ENCODE measurements at regions not wholly inside any gene's neighbourhood (a gene's known extent, or its start where the extent isn't known, plus 50 kb on each side); places are given as distances from the start of the nearest gene placed in this dataset.

DNA sequence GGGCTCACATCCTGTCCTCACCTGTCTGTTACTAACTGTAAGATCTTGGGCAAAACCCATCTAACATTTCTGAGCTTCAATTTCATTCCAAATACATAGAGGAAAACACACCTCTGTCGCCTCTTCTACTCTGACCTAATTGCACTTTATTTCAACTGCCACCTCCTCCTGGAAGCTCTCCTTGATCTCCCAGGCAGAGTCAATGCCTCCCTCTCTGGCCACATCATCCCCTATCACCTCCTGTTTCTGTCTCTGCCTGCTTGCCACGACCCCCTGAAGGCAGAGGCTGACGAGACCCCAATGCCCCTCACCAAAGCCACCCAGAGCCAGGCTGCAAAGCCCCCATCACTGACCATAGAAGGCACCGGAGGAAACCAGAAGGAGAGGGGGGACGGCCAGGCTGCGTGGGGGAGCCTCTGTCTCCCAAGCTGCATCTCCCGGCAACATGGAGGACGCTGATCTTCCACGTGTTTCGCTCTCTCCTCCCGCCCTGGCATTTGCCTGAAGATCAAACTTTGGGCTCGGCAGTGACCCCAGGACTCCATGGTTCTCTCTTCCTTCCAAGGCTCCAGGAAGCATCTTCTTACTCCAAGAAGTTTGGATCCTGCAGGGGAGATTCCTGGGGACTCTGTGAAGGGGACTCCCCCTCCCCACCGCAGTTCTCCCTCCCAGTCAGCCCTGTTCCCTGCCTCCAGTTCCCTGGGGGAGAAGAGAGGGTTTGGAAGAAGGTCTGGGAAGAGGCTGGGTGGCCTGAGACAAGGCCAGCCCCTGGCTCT lies 50.1 kb upstream of the BCL11B start:
- no peak for DNase-seq (ENCODE audit: low spot score)
- TF ChIP-seq, protein P1, sequence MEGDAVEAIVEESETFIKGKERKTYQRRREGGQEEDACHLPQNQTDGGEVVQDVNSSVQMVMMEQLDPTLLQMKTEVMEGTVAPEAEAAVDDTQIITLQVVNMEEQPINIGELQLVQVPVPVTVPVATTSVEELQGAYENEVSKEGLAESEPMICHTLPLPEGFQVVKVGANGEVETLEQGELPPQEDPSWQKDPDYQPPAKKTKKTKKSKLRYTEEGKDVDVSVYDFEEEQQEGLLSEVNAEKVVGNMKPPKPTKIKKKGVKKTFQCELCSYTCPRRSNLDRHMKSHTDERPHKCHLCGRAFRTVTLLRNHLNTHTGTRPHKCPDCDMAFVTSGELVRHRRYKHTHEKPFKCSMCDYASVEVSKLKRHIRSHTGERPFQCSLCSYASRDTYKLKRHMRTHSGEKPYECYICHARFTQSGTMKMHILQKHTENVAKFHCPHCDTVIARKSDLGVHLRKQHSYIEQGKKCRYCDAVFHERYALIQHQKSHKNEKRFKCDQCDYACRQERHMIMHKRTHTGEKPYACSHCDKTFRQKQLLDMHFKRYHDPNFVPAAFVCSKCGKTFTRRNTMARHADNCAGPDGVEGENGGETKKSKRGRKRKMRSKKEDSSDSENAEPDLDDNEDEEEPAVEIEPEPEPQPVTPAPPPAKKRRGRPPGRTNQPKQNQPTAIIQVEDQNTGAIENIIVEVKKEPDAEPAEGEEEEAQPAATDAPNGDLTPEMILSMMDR (IDR thresholded peaks at IDR 0.05) = no peak
- Histone ChIP-seq H3K4me3 (no peak overlapping the region), H3K27me3 (no peaks in the 10 kb centered on the region), H3K36me3 (no peaks in the 10 kb centered on the region), H3K9me3 (no peaks in the 10 kb centered on the region), H3K4me1 (no peaks in the 10 kb centered on the region), H3K27ac (no peak overlapping the region)
